Mucosa of gallbladder (tissue), 1 donor: ENCODE measurements at regions not wholly inside any gene's neighbourhood (a gene's known extent, or its start where the extent isn't known, plus 50 kb on each side); places are given as distances from the start of the nearest gene placed in this dataset.

ENCODE experiments used
- DNase-seq: peaks from one replicate; pipeline ENCODE4 v3.0.0-alpha.2; 2020; ENCODE audit warnings: low spot score
- donor health status: DM: no; HTN: no; CAD: no.

DNA sequence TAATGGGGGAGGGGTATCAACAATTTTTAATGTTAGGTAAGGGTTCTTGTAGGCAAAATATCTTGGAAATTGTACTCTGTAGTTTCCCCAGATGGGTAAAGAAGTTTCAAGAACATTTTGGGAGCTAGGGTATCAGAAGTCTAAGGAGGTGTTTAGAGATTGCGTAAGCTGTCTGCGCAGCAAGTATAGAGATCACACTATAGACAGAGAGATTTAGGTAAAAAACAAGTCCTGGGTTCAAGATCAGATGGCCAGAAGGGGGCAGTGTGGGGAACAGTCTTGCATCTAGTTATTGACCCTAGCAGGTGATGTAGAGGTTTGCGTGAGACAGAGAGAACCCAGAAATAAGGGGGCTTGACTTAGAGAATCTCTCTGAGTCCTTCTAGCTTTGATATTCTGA is 80.8 kb downstream of the S1PR1 start:
- no peak for DNase-seq

DNA sequence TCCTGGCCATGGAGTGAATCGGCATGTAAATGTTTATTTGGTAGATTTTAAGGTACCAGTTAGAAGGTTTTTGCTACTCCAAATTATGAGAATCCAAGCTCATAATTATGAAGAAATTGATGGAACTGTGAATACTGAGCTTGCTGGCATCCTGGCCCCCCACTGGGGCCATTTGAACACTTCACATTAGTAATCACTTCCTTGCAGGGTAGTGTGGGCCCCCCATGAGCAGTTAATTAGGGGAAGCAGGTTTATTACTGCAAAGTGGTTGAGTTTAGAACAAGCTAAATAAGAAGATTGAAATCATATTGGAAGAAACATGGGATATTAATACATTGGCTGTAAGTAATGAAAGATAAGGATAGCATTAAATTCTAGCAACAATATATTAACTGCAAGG is 86.7 kb downstream of the S1PR1 start:
- DNase-seq, result no peak

DNA sequence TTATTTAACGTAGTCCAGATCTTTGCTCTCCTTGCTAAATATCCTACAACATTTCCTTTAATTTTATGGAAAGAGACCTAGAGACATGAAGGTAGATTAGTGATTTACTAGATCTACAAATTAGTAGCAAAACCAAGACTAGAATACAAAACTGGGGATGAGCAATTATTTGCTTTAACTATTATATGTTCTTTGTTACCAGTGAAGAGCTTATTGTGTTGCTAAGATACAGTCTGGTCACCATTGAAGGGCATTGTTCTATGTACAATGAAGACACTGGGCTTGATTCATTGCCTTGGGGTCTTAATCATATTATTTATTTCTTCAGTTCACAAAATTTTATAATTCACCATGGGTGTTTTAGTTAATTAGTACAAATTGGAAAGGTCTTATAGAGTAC is 88.3 kb downstream of the S1PR1 start:
- no peak for DNase-seq

DNA sequence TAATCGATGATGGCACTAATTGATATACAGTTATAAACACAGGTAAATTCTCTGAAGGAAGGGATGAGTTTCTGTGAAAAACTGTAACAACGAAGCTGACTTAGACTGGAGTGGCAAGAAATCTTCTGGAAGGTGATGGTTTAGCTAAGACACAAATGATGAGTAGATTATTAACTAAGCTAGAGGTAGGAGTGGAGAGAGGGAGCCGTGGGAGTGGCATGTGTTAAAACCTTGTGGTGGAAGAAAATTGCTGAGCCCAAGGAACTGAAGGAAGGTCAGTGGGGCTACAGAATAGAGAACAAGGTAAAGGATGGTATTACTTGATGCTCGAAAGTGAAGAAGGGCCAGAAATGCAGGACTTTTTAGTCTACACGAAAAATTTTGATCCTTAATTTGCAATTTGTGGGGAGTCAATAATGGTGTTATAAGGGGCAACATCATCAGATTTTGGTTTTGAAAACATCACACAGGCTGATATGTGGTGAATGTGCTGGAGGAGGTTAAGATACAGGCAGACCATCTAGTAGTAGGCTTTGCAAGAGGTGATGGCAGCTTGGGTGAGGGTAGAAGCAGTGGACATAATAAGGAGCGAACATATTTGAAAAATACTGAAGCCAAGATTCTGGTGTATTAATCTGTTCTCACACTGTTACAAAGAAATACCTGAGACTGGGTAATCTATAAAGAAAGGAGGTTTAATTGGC is 93.8 kb downstream of the S1PR1 start:
- DNase-seq, result no peak

DNA sequence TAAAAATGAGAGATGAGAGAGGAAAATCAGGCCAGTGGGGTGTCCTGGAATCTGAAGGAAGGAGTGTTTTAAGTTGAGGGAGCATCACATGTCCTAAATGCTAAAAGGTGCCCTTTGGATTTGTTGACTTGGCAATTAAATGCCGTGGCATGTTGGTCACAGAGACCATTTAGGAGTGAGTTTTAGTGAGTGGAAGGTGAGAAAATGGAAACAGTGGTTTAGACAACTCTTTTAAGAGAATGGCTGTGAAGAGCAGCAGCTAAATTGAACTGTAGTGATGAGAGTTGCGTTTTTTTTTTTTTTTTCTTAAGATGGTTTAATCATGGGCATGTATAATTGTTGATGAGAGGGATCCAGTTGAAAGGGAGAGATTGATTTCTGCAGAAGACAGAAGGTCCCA is 95.0 kb downstream of the S1PR1 start:
- no peak for DNase-seq

DNA sequence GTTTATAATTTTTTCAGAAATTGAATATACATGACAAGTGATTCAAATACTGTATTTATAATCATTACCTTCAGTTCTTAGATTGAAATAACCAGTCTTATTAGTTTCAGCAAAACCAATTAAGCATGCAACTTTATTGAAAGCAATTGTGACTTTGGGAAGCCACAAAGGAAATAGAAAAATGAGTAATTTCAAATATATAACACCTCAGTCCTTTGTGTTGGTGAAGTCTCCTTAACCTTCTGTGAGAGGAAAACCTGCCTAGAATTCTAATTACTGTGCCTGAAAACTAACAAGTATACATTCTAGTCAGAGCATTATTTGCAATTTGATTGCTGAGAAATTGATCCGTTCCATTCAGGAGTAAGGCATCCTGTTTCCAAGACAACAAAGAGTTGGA is 95.8 kb downstream of the S1PR1 start:
- DNase-seq, result no peak

DNA sequence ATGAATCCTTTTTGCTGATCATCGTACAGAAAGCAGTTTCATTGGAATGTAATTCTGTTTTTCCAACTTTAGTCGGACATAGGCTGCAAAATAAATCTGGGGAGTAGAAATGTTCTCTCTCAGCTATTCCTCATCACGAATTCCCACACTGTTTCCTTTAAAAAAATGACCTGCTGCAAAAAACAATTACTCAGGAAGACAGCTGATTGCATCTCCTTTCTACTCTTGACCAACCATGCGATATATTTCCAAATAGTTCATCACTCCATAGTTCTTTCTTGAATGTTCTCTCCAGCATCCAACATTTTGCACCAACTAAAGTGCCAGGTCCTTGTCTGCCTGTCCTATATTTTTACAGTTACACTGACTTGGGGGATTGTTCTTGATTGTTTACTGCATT is 96.4 kb downstream of the S1PR1 start:
- DNase-seq, result no peak

DNA sequence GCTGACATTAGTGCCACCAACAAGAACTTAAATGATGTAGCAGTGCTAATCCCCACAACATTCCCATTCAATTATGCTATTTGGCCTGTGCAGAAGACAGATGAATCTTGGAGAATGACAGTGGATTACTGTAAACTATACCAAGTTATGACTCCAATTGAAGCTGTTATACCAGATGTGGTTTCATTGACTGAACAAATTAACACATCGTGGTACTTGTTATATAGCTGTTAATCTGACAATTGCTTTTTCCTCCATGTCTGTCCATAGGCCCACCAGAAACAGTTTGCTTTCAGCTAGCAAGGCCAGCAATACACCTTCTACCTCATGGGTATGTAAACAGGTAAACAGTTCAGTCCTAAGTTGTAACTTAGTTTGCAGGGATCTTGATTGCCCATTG is 101.1 kb downstream of the S1PR1 start:
- no peak for DNase-seq

DNA sequence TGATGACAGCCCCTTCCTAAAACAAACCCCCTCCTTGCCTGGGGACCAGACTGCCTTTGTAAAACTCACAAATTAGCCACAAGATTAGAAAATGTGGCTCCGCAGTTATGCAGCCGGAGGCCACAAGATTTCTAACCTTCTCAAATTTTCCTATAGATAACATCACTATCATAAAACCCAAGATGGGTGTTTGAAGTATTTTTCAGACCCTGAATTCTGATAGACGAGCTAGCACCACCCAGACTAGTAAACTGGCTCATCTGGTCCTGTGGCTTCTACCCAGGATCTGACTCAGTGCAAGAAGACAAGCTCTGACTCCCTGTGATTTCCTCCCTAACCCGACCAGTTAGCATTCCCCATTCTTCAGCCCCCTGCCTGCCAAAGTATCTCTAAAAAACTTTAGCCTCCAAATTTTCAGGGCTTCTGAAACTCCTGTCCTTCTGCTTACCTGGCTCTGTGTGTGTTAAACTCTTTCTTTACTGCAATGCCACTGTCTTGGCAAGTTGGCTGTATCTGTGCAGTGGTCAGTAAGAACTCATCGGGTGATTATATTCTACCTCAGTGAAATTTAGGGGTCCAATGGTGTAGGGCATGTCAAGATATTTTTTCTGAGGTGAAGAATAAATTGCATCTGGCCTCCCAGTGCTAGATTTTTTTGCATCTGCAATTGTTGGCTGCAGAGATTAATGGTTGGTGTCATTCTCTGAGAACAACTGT is 102.1 kb downstream of the S1PR1 start:
- DNase-seq, result no peak

DNA sequence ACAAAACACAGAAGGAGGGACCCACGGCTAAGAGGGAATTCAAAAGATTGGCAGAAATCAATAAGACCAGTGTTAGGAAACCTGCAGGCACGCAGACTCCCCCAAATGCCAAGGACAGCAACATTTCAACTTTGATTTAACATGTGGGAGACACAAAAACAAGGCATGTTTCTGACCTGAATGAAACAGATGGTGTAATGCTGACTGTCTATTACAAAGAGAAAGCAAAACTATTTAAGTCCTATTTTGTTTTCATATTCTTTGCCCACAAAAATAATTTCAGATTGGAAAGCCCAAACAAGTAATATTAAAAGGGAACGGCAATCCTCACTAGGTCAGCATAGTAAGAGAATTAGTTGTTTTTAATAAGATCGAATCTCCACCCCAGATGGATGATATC is 107.9 kb downstream of the S1PR1 start:
- DNase-seq, result no peak

DNA sequence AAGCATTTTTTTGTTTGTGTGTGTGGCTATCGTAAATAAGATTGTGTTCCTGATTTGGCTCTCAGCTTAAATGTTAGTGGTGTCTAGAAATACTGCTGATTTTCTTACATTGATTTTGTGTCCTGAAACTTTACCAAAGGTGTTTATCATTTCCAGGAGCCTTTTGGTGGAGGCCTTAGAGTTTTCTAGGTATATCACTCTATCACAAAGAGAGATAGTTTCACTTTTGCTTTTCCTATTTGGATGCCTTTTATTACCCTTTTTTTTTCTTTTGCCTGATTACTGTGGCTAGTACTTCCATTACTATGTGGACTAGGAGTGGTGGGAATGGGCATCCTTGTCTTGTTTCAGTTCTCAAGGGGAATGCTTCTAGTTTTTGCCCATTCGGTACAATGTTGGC is 109.6 kb downstream of the S1PR1 start:
- no peak for DNase-seq

DNA sequence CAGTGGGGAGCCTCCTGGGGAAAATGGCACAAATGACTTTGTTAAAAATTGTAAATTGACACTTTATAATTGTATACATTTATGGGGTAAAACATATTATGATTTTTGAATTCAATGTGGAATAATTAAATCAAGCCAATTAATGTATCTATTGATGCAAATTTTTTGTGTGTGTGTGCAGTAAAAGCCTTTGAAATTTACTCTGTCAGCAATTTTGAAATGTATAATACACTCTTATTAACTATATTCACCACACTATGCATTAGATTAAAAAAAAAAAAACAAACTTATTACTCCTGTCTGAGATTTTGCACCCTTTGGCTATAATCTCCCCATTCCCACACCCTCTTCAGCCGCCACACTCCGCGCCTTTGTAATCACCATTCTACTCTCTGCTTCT is 119.2 kb downstream of the S1PR1 start:
- DNase-seq, result no peak

DNA sequence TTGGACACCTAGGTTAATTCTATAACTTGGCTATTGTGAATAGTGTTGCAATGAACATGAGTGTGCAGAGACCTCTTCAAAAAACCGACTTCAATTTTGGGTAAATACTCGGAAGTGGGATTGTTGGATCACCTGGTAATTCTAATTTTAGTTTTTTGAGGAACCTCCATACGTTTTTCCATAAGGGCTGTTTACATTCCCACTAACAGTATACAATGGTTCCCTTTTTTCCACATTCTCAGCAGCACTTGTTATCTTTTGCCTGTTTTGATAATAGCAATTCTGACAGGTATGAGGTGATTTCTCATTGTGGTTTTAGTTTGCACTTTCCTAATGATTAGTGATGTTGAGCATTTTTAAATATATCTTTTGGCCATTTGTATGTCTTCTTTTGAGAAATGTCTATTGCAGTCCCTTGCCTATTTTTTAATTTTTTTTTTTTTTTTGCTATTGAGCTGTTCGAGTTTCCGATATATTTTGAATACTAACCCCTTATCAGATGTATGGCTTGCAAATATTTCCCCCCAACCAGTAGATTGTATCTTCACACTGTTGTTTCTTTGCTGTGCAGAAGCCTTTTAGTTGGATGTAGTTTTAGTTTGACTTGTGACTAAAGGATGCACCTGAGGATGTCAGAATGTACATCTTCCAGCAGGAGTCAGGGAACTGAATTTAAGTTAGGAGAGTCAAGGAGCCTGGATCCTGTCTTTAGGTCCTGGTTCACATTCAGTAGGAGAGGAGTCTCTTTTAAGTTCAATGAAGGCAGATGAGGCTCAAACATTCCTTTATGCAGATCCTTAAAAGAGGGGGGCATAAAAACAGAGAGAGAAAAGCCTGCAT is 120.0 kb downstream of the S1PR1 start:
- DNase-seq, result no peak

DNA sequence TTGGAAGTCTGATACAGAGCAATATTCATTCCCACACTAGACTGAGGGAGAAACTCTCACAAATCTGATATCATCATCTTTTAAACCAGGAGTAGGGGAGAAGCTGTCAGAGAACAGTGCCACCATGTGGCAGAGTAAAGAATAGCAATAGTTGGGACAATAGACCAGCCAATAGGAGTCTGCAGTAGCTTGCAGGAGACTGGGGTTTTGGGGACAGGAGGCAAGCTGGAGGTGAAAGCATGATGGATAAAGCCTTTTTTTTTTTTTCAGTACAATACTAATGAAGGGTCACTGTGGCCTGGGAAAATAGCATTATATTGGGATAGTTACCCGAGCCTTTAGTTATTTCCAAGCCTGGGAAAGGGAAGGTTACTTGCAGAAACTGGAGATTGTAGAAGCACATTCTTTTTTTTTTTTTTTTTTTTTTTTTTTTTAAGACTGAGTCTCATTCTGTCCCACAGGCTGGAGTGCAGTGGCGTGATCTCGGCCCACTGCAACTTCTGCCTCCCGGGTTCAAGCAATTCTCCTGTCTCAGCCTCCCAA is 120.7 kb downstream of the S1PR1 start:
- peak; percentile 81 for DNase-seq

DNA sequence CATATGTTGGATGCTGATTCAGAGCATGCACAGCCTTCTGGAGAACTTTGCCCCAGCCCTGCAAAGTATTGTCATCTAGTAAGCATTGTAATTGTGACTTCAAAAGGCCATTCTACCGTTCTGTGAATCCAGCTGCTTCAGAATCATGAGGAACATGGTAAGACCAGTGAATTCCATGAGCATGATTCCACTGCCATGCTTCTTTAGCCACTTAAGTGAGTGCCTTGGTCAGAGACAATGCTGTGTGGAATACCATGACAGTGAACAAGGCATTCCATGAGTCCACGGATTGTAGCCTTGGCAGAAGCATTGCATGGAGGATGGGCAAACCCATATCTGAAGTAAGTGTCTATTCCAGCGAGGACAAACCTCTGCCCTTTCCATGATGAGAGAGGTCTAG is 123.7 kb downstream of the S1PR1 start:
- DNase-seq, result no peak

DNA sequence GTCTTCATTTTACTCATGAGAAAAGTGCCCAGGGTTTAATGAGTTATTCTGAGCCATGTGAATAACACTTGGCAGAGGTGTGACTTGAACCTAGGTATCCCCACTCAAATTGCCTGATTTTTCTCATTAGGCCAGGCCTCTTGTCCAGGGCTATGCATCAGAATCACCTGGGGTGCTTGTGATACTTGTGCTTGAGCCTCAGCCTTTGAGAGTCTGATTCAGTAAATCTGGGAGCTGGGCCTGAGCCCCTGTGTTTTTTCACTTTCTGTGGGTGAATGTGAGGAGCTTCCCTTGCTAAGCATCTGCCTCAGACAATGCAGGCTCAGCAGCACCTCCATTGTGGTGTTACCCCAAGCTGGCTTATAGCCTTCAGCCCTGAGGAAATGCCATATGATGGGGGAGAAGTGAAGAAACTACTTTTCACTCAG is 127.1 kb downstream of the S1PR1 start:
- no peak for DNase-seq

DNA sequence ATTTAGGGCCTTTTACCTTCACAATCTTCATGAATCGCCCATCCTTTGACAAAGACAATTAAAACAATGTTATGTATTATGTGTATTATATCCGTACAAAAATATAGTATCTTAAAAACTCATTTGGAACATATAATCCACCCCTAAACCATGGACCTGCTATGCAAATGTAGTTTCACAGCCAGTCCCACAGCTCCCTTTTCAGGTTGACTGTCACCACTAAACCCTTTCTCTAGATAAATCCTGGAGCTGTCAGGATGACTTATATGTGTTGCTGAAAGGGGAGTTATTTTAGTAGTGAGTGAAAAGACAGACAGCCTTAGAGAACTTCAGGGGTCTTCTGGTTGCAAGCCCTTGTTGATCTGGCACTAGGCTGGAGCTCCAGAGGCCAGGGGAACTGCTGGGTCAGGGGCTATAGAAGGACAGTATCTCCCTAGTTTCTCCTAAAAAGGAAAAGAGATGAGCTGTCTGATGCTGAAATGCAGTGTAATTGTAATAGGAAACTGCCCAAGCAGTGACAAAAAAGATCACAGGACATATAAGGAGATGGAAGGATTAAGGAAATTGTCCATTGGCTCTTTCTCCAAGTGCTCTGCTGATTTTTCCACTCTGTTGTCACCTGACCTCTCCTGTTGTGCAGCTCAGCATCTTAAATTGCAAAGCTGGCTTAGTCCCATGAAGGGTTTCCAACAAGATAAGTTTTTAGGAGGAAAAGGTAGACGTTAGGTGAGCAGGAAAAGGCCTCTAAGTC is 127.7 kb downstream of the S1PR1 start:
- DNase-seq, result no peak

DNA sequence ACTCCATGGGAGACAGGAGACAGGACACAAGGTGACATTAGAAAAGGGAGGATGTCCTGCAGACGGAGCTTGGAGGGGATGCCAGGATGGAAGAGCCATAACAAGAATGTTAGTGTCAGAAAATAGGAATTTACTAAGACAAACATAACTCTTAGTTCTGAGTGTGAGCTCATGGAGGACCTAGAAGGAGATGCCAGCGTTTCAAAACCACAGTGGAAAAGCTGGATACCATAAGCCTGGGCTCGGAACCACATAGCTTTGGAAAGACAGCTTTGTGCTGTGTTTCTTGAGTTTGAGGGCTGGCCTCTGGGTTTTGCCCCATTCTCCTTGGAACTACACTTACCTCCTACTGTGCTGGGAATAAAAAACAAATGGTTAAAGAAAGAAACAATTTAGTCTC is 128.4 kb downstream of the S1PR1 start:
- DNase-seq, result no peak

DNA sequence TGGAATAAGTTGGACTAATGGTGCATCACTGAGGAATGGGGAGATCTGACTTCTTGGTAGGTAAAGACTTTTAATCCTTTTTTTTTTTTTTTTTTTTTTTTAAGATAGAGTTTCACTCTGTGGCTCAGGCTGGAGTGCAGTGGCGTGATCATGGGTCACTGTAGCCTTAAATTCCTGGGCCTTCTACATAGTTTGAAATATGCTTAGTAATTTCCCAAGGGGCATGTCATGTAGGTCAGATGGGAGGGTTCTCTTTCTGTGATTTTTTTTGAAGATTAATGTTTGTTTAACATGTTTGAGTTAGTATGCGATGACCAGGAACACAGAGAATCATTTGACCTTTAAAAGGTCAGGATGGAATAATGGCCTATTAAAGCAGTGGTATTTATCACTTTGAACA is 129.1 kb downstream of the S1PR1 start:
- DNase-seq, result no peak

DNA sequence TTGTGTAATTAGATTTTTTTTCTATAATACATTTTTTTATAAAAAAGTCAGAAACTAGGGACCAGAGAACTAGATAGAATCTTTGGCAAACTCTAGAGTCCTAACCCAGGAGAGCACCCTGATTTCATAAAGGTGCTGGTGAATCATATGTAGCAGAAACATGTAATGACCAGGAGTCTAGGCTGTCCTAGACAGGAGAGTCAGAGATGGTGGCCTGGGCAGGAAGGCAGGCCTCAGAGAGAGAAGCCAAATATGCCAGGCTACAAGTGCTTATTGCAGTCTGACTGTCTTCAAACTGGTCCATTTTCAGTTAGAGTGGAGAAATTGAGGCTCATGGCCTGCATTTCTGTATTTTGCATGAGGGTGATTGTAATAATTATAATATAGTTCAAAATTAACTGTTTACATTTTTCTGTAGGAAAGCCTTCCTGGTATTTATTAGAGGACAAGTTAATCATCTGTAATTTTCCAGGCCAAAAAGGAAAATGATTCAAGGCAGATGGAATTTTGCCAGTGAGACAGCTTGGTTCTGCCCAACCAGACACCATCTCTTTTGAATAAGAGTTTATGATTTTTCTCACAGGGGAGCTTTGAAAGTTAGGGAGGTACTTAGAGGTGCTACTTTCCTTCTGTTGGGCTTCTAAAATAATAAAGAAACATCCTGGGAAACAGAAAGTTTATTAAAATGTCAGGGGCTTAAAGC is 129.8 kb downstream of the S1PR1 start:
- no peak for DNase-seq

DNA sequence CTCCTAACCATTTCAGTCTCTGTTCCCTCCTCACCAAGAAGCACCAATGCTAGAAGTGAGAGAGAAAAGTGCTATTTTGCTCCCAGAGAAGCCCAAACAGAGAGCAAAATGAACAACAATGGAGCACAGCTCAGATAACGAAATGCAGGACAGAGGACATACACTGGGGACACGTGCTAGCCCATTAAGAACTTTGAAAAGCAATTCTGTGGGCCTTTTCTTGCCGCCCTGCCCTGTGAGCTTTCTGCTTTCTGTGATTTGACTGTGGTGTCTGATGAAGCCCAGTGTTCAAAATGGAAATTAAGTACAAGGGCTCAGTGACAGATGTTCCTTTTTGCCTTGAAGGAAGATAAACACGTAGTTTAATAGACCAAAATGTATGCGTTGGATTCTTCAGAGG is 130.8 kb downstream of the S1PR1 start:
- no peak for DNase-seq
